ENCODE measurements at regions not wholly inside any gene's neighbourhood (a gene's known extent, or its start where the extent isn't known, plus 50 kb on each side); places are given as distances from the start of the nearest gene placed in this dataset.

DNA sequence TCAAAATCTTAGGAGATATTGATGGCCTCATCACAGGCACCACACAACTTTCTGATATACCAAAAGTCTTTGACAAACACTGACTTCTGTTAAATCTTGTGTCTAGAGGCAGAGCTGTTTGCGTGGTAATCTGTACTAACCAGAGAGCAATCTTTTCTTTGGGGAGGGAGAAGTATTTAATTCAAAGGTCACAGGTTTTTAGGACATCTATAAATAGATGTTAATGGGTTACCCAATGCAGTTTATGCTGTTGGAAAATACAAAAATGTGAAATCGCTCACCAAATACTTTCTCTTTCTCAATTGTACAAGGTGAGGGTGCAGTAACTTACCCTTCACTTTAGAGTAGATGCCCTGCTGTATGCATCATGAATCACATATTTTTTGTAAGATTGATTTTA, 510.5 kb downstream of the NSUN3 start:
- Histone ChIP-seq H3K27ac (ENCODE audit: low read depth) (no peak overlapping the region), H3K79me2 (replicated peaks; ENCODE audit: insufficient read depth) (no peaks in the 10 kb centered on the region), H3K4me3 (no peak overlapping the region), H3K27me3 (ENCODE audit: insufficient read depth) (no peaks in the 10 kb centered on the region), H3K9me2 (ENCODE audit: insufficient read depth) (no peaks in the 10 kb centered on the region), H3K36me3 (ENCODE audit: insufficient read depth) (no peaks in the 10 kb centered on the region), H4K20me1 (replicated peaks; ENCODE audit: insufficient read depth) (no peaks in the 10 kb centered on the region), H2AFZ (no peak overlapping the region), H3K4me1 (ENCODE audit: insufficient read depth) (no peaks in the 10 kb centered on the region), H3K4me2 (no peak overlapping the region), H3F3A (replicated peaks; ENCODE audit: low read depth) (no peaks in the 10 kb centered on the region)
- Mint-ChIP-seq H3K4me3 (no peak overlapping the region), H3K27me3 (ENCODE audit: insufficient read depth, low read depth, poor library complexity) (no peaks in the 10 kb centered on the region), H3K27ac (no peak overlapping the region), H3K4me1 (0 out of 3 replicates have a peak, but pooled peaks cover 2% of the 10 kb centered on the region), H3K9me3 (no peaks in the 10 kb centered on the region), H3K36me3 (ENCODE audit: low read depth) (no peaks in the 10 kb centered on the region; the same call in 2 of the 3 replicates)
- ATAC-seq (no peak), DNase-seq (ENCODE audit: low spot score) (no peak)
- TF ChIP-seq EZH2 (IDR thresholded peaks at IDR 0.05; ENCODE audit: low read depth, unreplicated experiment) (no peak), NANOG (IDR thresholded peaks at IDR 0.05; ENCODE audit: borderline replicate concordance) (no peak), CREB1 (CRISPR knock-in tag; IDR thresholded peaks at IDR 0.05; ENCODE audit: low read depth) (no peak), POLR2AphosphoS5 (IDR thresholded peaks at IDR 0.05; ENCODE audit: low read depth) (no peak), ZNF331 (CRISPR knock-in tag; IDR thresholded peaks at IDR 0.05; ENCODE audit: low read depth) (no peak), EZH2phosphoT487 (IDR thresholded peaks at IDR 0.05; ENCODE audit: unreplicated experiment) (no peak), ZNF114 (CRISPR knock-in tag; IDR thresholded peaks at IDR 0.05) (no peak), JUNB (IDR thresholded peaks at IDR 0.05; ENCODE audit: unreplicated experiment) (no peak), STAT1 (IDR thresholded peaks at IDR 0.05; ENCODE audit: unreplicated experiment) (no peak)
- TF ChIP-seq, protein P1, sequence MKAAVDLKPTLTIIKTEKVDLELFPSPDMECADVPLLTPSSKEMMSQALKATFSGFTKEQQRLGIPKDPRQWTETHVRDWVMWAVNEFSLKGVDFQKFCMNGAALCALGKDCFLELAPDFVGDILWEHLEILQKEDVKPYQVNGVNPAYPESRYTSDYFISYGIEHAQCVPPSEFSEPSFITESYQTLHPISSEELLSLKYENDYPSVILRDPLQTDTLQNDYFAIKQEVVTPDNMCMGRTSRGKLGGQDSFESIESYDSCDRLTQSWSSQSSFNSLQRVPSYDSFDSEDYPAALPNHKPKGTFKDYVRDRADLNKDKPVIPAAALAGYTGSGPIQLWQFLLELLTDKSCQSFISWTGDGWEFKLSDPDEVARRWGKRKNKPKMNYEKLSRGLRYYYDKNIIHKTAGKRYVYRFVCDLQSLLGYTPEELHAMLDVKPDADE (IDR thresholded peaks at IDR 0.05), result no peak
- TF ChIP-seq, protein P2, sequence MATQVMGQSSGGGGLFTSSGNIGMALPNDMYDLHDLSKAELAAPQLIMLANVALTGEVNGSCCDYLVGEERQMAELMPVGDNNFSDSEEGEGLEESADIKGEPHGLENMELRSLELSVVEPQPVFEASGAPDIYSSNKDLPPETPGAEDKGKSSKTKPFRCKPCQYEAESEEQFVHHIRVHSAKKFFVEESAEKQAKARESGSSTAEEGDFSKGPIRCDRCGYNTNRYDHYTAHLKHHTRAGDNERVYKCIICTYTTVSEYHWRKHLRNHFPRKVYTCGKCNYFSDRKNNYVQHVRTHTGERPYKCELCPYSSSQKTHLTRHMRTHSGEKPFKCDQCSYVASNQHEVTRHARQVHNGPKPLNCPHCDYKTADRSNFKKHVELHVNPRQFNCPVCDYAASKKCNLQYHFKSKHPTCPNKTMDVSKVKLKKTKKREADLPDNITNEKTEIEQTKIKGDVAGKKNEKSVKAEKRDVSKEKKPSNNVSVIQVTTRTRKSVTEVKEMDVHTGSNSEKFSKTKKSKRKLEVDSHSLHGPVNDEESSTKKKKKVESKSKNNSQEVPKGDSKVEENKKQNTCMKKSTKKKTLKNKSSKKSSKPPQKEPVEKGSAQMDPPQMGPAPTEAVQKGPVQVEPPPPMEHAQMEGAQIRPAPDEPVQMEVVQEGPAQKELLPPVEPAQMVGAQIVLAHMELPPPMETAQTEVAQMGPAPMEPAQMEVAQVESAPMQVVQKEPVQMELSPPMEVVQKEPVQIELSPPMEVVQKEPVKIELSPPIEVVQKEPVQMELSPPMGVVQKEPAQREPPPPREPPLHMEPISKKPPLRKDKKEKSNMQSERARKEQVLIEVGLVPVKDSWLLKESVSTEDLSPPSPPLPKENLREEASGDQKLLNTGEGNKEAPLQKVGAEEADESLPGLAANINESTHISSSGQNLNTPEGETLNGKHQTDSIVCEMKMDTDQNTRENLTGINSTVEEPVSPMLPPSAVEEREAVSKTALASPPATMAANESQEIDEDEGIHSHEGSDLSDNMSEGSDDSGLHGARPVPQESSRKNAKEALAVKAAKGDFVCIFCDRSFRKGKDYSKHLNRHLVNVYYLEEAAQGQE (IDR thresholded peaks at IDR 0.05; ENCODE audit: unreplicated experiment), result no peak
- TF ChIP-seq, protein P3, sequence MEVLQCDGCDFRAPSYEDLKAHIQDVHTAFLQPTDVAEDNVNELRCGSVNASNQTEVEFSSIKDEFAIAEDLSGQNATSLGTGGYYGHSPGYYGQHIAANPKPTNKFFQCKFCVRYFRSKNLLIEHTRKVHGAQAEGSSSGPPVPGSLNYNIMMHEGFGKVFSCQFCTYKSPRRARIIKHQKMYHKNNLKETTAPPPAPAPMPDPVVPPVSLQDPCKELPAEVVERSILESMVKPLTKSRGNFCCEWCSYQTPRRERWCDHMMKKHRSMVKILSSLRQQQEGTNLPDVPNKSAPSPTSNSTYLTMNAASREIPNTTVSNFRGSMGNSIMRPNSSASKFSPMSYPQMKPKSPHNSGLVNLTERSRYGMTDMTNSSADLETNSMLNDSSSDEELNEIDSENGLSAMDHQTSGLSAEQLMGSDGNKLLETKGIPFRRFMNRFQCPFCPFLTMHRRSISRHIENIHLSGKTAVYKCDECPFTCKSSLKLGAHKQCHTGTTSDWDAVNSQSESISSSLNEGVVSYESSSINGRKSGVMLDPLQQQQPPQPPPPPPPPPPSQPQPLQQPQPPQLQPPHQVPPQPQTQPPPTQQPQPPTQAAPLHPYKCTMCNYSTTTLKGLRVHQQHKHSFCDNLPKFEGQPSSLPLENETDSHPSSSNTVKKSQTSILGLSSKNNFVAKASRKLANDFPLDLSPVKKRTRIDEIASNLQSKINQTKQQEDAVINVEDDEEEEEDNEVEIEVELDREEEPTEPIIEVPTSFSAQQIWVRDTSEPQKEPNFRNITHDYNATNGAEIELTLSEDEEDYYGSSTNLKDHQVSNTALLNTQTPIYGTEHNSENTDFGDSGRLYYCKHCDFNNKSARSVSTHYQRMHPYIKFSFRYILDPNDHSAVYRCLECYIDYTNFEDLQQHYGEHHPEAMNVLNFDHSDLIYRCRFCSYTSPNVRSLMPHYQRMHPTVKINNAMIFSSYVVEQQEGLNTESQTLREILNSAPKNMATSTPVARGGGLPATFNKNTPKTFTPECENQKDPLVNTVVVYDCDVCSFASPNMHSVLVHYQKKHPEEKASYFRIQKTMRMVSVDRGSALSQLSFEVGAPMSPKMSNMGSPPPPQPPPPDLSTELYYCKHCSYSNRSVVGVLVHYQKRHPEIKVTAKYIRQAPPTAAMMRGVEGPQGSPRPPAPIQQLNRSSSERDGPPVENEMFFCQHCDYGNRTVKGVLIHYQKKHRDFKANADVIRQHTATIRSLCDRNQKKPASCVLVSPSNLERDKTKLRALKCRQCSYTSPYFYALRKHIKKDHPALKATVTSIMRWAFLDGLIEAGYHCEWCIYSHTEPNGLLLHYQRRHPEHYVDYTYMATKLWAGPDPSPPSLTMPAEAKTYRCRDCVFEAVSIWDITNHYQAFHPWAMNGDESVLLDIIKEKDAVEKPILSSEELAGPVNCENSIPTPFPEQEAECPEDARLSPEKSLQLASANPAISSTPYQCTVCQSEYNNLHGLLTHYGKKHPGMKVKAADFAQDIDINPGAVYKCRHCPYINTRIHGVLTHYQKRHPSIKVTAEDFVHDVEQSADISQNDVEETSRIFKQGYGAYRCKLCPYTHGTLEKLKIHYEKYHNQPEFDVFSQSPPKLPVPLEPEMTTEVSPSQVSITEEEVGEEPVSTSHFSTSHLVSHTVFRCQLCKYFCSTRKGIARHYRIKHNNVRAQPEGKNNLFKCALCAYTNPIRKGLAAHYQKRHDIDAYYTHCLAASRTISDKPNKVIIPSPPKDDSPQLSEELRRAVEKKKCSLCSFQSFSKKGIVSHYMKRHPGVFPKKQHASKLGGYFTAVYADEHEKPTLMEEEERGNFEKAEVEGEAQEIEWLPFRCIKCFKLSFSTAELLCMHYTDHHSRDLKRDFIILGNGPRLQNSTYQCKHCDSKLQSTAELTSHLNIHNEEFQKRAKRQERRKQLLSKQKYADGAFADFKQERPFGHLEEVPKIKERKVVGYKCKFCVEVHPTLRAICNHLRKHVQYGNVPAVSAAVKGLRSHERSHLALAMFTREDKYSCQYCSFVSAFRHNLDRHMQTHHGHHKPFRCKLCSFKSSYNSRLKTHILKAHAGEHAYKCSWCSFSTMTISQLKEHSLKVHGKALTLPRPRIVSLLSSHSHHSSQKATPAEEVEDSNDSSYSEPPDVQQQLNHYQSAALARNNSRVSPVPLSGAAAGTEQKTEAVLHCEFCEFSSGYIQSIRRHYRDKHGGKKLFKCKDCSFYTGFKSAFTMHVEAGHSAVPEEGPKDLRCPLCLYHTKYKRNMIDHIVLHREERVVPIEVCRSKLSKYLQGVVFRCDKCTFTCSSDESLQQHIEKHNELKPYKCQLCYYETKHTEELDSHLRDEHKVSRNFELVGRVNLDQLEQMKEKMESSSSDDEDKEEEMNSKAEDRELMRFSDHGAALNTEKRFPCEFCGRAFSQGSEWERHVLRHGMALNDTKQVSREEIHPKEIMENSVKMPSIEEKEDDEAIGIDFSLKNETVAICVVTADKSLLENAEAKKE (CRISPR knock-in tag; IDR thresholded peaks at IDR 0.05), result no peak
- TF ChIP-seq, protein P4, sequence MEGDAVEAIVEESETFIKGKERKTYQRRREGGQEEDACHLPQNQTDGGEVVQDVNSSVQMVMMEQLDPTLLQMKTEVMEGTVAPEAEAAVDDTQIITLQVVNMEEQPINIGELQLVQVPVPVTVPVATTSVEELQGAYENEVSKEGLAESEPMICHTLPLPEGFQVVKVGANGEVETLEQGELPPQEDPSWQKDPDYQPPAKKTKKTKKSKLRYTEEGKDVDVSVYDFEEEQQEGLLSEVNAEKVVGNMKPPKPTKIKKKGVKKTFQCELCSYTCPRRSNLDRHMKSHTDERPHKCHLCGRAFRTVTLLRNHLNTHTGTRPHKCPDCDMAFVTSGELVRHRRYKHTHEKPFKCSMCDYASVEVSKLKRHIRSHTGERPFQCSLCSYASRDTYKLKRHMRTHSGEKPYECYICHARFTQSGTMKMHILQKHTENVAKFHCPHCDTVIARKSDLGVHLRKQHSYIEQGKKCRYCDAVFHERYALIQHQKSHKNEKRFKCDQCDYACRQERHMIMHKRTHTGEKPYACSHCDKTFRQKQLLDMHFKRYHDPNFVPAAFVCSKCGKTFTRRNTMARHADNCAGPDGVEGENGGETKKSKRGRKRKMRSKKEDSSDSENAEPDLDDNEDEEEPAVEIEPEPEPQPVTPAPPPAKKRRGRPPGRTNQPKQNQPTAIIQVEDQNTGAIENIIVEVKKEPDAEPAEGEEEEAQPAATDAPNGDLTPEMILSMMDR (conservative IDR thresholded peaks at IDR 0.05; ENCODE audit: low read depth in 2 of 2), result no peak

Measured in GM23338 (cell line).